ENCODE measurements at regions not wholly inside any gene's neighbourhood (a gene's known extent, or its start where the extent isn't known, plus 50 kb on each side); places are given as distances from the start of the nearest gene placed in this dataset.
A peak's percentile ranks its signal among the peaks of the same experiment; 100 is the strongest.

GRCh38 chr22:47344414-47344813 is 582.0 kb downstream of the TBC1D22A start:
- DNase-seq: no peak

GRCh38 chr22:47343611-47344010 is 581.2 kb downstream of the TBC1D22A start:
- DNase-seq: no peak

GRCh38 chr22:47342446-47342845 is 580.0 kb downstream of the TBC1D22A start:
- DNase-seq: no peak

DNA sequence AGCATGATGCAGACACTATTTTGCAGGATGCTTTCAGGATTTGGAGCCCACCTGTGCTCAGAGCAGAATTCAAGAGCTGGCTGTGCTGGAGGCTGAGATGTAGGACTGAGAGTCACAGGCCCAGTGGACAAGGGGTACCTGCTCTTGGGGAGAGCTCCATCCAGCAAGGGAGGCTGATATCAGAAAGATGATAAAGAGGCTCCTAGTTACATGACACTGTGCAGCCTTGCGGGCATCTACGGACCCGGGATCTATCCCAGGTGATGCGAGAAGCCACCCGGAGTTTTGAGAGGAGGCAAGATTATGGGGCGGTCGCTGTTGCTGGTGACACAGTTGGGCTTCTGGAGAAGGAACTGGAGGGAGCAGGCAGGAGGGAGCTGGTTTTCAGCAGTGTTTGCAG is 579.0 kb downstream of the TBC1D22A start:
- DNase-seq: no peak

GRCh38 chr22:47340851-47341436 is 578.5 kb downstream of the TBC1D22A start:
- DNase-seq: no peak

DNA sequence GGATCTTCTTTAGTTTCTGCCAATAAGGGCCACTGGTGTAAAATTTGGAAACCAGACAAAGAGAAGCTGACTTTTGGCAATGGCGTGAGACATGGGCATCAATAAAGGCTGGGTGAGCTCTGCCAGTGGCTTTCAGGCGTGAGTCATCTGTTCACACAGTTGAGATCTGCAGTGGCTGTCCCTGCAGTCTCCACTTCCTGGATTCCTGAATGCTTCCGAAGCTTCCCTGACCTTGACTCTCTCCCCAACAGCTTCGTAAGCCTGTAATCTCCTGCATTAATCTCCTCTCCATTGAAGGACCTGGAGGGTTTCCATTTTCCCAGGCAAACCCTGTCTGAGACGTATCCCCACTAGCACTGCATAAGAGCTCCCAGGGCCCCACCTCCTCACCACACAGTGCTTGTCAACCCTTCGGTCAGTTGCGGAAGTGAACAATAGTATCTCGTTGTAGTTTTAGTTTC is 574.7 kb downstream of the TBC1D22A start:
- DNase-seq: no peak

DNA sequence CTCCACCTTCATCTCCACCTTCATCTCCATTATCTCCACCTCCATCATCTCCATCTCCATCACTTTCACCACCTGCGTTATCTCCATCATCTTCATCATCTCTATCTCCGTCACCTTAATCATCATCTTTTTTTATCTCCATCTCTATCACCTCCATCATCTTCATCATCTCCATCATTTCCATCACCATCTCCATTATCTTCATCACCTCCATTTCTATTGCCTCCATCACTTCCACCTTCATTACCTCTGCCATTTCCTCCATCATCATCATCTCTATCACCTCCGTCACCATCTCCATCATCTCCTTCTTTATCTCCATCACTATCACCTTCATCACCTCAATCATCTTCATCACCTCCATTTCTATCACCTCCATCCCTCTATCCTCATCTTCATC is 573.5 kb downstream of the TBC1D22A start:
- DNase-seq: no peak

DNA sequence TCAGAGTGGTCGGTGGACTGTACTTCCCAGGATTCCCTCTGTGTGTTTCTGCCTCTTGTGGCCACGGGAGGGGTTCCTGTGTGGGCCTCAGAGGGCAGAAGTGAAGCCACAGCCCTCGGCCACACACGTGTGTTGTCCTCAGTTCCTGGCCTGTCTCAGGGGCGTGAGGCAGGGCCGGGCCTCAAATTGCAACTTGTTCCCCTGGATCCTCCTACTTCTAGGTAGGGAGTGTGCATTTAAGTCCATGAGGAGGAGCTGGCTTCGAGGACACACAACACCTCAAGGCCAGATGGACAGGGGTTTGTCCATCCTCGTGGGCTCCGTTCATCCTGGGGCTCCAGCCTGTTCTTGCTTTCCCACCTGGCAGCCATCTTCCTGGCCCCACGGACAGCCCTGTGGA is 573.0 kb downstream of the TBC1D22A start:
- DNase-seq: no peak

DNA sequence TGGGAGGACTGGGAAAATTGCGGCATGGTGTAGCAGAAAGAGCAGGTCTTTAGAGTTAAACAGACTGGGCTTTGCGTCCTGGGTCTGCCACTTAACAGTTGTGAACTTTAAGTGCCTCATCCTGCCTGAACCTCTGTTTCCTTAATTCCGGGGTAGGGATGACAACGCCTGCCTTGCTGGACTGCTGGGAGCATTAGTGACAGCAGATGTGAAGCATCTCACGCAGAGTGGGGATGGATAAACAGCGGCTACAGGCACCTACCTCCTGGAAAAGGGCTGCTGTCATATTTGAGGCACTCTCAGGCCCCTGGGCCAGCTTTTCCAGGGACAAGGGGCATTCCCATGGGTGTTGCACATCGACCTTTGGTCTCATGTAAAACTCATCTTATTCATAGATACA is 572.2 kb downstream of the TBC1D22A start:
- no peak for DNase-seq

- peak; percentile 87 for DNase-seq
These were observed 571.2 kb downstream of the TBC1D22A start for GRCh38 chr22:47333625-47334024.

DNA sequence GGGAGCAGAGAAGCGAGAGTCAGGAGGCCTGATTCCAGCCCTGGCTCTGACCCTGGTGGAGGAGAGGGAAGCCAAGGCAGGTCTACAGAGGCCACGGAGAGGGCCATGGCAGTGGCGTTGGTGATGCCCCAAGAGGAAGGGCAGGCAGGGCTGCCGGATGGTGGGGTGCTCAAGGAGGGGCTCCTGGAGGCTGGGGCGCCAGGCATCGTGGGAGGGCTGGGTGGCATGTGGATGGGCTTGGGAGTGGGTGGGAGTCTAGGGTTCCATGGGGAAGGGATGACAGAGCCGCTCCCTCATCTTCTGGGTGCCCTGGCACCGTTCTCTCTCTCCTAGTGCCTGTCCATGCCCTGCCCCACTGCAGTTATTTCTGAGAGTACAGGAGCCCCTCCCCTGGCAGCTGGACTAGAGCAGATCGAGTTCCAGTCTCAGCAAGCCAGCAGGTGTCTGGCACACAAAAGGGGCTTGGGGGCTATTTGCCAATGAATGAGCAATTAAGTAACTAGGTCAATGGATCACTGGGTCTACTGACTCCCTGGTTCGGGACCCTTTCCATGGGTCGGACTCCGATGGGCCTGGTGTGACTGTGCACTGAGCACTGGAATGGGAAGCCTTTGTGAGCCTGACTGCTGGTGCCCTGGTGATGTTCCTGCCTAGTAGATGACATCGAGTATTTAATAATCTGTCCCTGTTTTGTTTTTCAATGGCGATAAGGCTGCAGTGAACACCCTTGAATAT is 570.0 kb downstream of the TBC1D22A start:
- peak; percentile 35 for DNase-seq

DNA sequence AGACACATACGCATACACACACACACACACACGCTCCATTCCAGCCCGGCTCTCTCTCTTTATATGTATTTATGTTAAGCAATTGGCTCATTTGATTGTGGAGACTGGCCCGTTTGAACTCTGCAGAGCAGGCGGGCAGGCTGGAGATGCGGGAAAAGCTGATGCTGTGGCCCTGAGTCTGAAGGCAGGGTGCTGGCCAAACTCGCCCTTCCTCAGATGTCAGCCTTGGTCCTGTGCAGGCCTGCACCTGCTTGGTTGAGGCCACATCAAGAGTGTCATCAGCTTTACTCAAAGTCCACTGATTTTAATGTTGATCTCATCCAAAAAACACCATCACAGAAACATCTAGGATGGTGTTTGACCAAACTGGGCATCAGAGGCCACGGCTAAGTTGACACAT is 569.3 kb downstream of the TBC1D22A start:
- no peak for DNase-seq

DNA sequence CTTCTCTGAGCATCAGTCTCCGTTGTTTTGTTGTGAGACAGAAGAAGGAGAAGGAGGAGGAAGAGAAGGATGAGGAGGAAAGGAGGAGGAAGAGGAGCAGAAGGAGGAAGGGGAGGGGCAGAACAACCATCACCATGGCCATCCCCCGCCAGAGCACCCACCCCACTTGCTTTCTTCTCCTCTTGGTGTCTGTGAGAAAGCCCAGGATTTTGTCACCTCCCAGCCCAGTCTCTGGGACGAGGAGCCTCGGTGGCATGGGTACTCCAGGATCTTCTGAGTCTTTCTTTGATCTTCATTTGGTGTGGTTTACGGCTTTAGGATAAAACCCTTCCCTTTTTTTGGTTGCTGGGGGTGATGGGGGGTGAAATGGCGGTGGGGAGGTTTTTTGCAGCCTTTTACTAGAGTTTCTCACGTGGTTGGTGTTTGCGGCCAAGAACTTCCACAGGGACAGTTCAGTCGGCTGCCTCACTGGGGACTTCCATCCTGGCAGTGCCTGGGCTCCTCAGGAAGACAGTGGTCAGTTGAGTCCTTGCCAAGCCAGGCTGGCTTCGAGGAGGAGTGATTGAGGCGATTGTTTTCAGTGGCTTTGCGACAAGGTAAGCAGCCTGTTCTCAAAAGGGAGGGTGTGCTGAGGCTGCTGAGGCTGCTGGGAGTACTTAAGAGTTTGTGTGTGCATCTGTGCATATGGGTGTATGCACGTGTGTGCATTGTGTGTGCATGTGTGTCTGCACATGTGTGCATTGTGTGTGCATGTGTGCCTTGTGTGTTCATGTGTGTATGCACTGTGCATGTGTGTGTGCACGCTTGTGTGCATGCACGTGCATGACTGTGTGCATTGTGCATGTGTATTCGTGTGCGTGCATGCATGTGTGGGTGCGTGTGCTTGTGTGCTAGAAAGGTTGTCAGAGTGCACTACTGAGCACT is 567.5 kb downstream of the TBC1D22A start:
- DNase-seq: no peak

DNA sequence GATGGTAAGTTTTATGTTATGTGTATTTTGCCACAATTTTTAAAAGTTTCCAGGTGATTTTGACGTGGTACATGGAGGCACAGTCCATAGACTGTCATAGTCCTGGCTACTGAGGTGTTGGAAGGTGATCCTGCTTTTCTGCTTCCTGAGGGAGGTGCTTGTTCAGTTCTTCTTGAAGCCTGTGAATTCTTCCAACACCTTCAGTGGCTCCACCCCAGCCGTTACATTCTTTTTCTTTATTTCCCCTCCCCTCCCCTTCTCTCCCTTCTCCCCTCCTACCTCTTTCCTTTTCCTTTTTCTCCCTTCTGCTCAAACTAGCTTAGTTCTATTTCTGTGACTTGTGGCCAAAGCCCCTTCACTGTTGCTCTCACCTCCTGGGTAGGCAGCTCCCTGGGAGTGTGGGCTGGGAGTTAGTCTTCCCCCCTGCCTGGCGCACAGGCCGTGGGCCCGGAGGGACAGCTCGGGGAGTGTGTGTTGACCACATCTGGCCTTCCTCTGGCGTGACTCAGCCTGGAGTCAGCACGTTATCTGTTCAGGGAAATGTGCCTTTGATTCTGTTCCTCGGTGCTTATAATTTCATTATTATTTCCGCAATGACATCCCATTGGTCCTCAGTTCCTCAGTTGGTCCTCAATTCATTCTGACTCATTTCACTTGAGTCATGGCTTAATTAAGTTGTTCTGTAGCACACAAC is 566.2 kb downstream of the TBC1D22A start:
- no peak for DNase-seq

DNA sequence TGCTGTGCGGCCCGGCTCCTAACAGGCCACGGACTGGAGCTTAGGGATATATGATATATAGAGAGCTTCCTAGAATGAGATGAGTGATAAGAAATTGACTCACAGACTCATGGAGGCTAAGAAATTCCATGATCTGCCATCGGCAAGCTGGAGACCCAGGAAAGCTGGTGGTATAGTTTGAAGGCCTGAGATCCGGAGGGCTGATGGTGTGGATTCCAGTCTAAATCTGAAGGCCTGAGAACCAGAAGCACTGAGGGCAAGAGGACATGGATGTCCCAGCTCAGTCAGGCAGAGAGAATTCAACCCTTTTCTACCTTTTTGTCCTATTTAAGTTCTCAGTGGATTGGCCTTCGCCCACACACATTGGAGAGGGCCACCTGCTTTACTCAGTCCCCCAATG is 564.8 kb downstream of the TBC1D22A start:
- DNase-seq: no peak

DNA sequence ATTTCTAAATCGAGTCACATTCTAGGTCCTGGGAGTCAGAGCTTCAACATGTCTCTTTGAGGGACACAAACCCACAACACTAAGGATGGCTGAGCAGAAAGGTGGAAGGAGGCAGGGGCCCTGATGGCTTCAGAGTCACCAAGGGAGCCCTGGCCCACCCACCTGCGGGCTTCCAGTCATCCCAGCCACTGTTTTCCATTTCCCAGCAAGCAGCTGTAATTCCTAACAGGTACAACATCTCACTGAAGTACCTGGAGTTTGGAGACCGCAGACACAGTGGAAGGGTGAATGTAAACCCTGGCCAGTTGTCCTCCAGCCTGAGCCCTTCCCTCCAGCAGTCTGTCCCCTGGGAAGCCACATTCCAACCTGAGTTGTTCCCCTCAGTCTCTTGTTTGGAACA is 562.8 kb downstream of the TBC1D22A start:
- DNase-seq: no peak

DNA sequence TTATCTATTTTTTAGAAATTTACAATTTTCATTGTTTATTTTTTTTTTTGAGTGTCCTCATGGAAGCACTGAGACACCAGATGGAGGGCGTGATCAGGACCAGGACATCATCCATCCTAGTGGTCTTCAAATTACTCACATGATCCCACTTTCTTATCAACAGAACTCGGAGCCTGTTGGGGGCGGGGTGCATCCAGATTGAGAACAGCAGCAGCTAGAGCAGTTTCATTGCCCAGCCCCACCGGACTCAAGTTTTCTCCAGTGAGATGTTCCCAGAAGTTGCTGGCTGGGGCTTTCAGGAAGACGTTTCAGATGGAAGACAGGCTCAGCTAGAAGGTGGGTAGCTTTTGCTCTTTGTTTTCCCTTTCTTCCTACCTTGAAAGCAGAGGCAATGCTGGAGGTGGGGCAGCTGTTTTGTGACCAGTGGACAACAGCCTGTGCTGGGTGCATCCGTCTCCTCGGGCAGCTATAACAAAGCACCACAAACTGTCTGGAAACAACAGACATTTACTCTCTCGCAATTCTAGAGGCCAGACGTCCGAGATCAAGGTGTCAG is 562.1 kb downstream of the TBC1D22A start:
- no peak for DNase-seq

DNA sequence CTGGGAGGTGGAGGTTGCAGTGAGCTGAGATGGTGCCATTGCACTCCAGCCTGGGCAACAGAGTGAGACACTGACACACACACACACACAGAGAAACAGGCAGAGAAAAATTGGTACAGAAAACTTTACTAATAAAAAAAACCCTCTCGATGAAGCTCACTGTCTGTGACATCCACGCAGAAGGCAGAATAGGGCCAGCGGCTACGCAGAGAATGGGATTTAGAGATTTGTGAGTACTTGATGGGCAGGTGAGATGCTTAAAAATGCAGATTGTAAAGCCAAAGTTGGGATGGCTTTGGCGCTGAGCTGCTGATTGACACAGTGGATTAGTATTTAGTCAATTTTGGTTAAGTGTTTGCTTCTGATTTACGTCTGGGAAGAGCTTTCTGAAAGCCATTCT is 561.1 kb downstream of the TBC1D22A start:
- DNase-seq: no peak

DNA sequence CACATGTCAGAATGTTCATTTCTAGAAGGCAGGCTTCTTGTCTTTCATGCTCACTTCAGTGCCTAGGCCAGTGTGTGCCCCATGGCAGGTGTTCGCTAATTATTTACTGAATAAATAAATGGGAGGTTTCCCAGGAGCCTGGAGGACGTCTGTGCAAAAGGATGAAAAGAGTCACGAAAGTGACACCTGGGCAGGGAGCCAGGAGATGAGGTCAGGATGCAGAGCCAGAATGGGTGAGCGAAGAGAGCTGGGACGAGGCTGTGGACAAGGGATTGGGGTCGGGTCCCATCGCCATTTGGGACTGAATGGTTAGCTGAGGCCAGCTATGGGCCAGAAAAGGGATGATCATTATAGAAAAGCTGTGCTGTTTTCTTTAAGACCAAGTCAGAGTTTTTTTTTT is 560.4 kb downstream of the TBC1D22A start:
- DNase-seq: peak; percentile 81

GRCh38 chr22:47320560-47320959 is 558.1 kb downstream of the TBC1D22A start:
- DNase-seq: no peak

DNA sequence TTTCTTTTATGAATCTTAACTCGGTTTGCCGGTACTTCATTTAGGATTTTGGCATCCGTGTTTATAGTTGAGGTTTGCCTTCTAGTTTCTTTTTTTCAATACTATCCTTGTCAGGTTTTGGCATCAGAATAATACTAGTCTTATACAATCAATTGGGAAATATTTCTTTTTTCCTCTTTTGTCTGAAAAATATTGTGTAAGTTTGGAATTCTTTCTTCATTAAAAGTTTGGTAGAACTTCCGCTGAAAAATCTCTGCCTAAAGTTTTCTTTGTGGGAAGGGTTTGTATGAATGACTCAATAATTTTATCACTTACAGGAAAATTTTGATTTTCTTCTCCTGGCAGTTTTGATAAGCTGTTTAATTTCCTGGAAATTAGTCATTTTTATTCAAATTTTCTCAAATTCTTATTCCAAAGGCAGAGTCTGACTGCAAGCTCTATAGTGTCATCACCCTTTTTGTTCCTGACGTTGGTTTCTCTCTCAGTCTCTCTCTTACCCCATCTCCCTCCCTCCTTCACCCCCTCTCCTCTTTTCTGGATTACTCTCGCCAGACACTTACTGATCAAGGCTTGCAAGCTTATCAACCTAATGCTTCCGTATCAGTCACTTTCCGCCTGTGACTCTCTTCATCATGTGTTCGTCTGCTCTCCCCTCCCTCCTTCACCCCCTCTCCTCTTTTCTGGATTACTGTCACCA is 555.7 kb downstream of the TBC1D22A start:
- no peak for DNase-seq

DNA sequence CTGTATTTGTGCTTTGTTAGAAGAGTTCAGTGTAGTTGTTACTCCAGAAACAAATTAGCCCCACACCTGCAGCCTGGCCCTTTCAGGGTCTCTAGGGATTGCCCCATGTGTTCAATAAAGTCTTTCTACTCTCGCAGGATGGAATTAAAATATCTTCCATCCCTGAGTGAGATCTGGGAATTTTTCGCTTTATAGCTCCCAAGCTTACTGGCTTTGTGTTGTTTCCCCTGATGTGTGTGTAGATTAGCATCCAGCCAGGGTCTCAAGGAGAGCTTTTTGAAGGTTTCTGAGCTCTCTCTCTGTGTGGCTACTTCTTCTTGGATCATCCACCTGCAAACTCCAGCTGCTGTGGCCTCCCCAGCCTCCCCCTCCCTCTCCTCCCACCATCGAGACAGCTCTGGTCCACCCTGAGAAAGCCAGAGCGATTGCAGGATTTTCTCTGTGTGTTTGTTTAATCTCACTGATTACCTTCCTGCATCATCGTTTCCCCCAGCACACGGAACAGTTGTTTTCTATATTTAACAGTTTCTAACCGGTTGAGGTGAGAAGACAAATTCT is 553.5 kb downstream of the TBC1D22A start:
- DNase-seq: peak; percentile 21

All from NCI-H1105 (cell line).